Gastrocnemius medialis (tissue), 4 donors: ENCODE measurements at regions not wholly inside any gene's neighbourhood (a gene's known extent, or its start where the extent isn't known, plus 50 kb on each side); places are given as distances from the start of the nearest gene placed in this dataset.

Source experiments
- ATAC-seq, 2 donors: fragments of 150-250 bp; one replicate each; pipeline ENCODE4 v1.9.1; 2016
- DNase-seq, 2 donors: peaks; one replicate each; pipeline ENCODE4 v3.0.0-alpha.2; 2019
- H3K27ac ChIP-seq, 4 donors: fragments of 200-600 bp; sonication (generic); 1 replicate in 1 of 4; 2 replicates in 3 of 4; pipeline ENCODE4 v1.5.1; 2016 to 2018; ENCODE audit warnings: mild to moderate bottlenecking in 2 of 4, moderate library complexity in 1 of 4
- H3K27me3 ChIP-seq, 3 donors: fragments of 200-600 bp; sonication (generic) in 2 of 3; 1 replicate in 1 of 3; 2 replicates in 2 of 3; pipeline versions ENCODE4 v1.5.1 to v1.6.0; 2016 to 2019; ENCODE audit warnings: mild to moderate bottlenecking in 1 of 3, moderate library complexity in 1 of 3
- H3K36me3 ChIP-seq, 2 donors: fragments of 200-600 bp; sonication (generic) in 1 of 2; one replicate each; pipeline ENCODE4 v1.5.1; 2017 to 2018
- H3K4me1 ChIP-seq, 2 donors: fragments of 200-600 bp; sonication (generic) in 1 of 2; one replicate each; pipeline ENCODE4 v1.5.1; 2016 to 2017; ENCODE audit warnings: mild to moderate bottlenecking in 2 of 2
- H3K4me3 ChIP-seq, 4 donors: fragments of 200-600 bp; sonication (generic) in 3 of 4; 1 replicate in 1 of 4; 2 replicates in 3 of 4; pipeline ENCODE4 v1.5.1; 2016 to 2019; ENCODE audit warnings: mild to moderate bottlenecking in 2 of 4
- H3K9me3 ChIP-seq, 3 donors: fragments of 200-600 bp; sonication (generic) in 2 of 3; 1 replicate in 1 of 3; 2 replicates in 2 of 3; pipeline ENCODE4 v1.5.1; 2016 to 2019
- POLR2A ChIP-seq, 2 donors: fragments of 450-650 bp; IDR thresholded peaks; one replicate each; pipeline ENCODE4 v1.6.1; 2017; ENCODE audit warnings: antibody characterized with exemption in 2 of 2, mild to moderate bottlenecking in 2 of 2, moderate library complexity in 2 of 2
- in situ Hi-C, 4 donors: fragments of 200-750 bp; cut with MboI; loops; one replicate each; pipeline versions ENCODE4 v1.15.0 to v1.8.0; 2017; ENCODE audit warnings: low sequenced_read_pairs in 4 of 4
- intact Hi-C: fragments of 100-400 bp; cut with DNase I; formaldehyde crosslinking; loops from one replicate; pipeline ENCODE4 v1.15.1; 2023; ENCODE audit warnings: low total_unique reads
- TF ChIP-seq, protein P1 (sequence below), 5 experiments: fragments of 450-650 bp in 3 of 5; fragments of 200-600 bp in 2 of 5; sonication (generic) in 2 of 5; IDR thresholded peaks in 4 of 5; conservative IDR thresholded peaks in 1 of 5; 1 replicate in 4 of 5; 2 replicates in 1 of 5; pipeline ENCODE4 v1.5.1; 2016 to 2019; ENCODE audit warnings: antibody characterized with exemption in 5 of 5, mild to moderate bottlenecking in 3 of 5, moderate library complexity in 3 of 5

GRCh38 chr22:22124374-22124773 is 120.2 kb upstream of the VPREB1 start:
- H3K4me3 ChIP-seq = no peak overlapping the region
- H3K4me1 ChIP-seq = no peaks in the 10 kb centered on the region
- no peak for TF ChIP-seq POLR2A (IDR thresholded peaks at IDR 0.05)
- TF ChIP-seq, protein P1, sequence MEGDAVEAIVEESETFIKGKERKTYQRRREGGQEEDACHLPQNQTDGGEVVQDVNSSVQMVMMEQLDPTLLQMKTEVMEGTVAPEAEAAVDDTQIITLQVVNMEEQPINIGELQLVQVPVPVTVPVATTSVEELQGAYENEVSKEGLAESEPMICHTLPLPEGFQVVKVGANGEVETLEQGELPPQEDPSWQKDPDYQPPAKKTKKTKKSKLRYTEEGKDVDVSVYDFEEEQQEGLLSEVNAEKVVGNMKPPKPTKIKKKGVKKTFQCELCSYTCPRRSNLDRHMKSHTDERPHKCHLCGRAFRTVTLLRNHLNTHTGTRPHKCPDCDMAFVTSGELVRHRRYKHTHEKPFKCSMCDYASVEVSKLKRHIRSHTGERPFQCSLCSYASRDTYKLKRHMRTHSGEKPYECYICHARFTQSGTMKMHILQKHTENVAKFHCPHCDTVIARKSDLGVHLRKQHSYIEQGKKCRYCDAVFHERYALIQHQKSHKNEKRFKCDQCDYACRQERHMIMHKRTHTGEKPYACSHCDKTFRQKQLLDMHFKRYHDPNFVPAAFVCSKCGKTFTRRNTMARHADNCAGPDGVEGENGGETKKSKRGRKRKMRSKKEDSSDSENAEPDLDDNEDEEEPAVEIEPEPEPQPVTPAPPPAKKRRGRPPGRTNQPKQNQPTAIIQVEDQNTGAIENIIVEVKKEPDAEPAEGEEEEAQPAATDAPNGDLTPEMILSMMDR (IDR thresholded peaks at IDR 0.05 in 4 of 5, conservative IDR thresholded peaks at IDR 0.05 in 1 of 5) = no peak
- H3K36me3 ChIP-seq = no peaks in the 10 kb centered on the region
- no peaks in the 10 kb centered on the region for H3K9me3 ChIP-seq
- H3K27ac ChIP-seq = no peak overlapping the region
- in situ Hi-C loops = no loop called here
- H3K27me3 ChIP-seq = peaks cover 0 to 5% (median 2%) of the 10 kb centered on the region in 3 donors
- ATAC-seq = no peak
- intact Hi-C loops = no loop called here
- DNase-seq = no peak

GRCh38 chr22:22123960-22124278 is 120.7 kb upstream of the VPREB1 start:
- Histone ChIP-seq H3K27ac (no peak overlapping the region), H3K4me3 (no peak overlapping the region), H3K4me1 (no peaks in the 10 kb centered on the region), H3K36me3 (no peaks in the 10 kb centered on the region), H3K27me3 (peaks cover 0 to 5% (median 2%) of the 10 kb centered on the region in 3 donors), H3K9me3 (no peaks in the 10 kb centered on the region)
- no peak for TF ChIP-seq POLR2A (IDR thresholded peaks at IDR 0.05)
- TF ChIP-seq, protein P1 (IDR thresholded peaks at IDR 0.05 in 4 of 5, conservative IDR thresholded peaks at IDR 0.05 in 1 of 5) = no peak
- in situ Hi-C loops (no loop called here), intact Hi-C loops (no loop called here)
- DNase-seq (no peak), ATAC-seq (no peak)

GRCh38 chr22:22123118-22123959 is 121.2 kb upstream of the VPREB1 start:
- H3K27me3 ChIP-seq = peaks cover 0 to 5% (median 3%) of the 10 kb centered on the region in 3 donors
- intact Hi-C loops (no loop called here), in situ Hi-C loops (no loop called here)
- no peak for DNase-seq
- no peak overlapping the region for H3K27ac ChIP-seq
- no peaks in the 10 kb centered on the region for H3K36me3 ChIP-seq
- no peak for ATAC-seq
- no peaks in the 10 kb centered on the region for H3K4me1 ChIP-seq
- no peaks in the 10 kb centered on the region for H3K9me3 ChIP-seq
- H3K4me3 ChIP-seq = no peak overlapping the region
- no peak for TF ChIP-seq POLR2A (IDR thresholded peaks at IDR 0.05)
- TF ChIP-seq, protein P1 (IDR thresholded peaks at IDR 0.05 in 4 of 5, conservative IDR thresholded peaks at IDR 0.05 in 1 of 5) = no peak

DNA sequence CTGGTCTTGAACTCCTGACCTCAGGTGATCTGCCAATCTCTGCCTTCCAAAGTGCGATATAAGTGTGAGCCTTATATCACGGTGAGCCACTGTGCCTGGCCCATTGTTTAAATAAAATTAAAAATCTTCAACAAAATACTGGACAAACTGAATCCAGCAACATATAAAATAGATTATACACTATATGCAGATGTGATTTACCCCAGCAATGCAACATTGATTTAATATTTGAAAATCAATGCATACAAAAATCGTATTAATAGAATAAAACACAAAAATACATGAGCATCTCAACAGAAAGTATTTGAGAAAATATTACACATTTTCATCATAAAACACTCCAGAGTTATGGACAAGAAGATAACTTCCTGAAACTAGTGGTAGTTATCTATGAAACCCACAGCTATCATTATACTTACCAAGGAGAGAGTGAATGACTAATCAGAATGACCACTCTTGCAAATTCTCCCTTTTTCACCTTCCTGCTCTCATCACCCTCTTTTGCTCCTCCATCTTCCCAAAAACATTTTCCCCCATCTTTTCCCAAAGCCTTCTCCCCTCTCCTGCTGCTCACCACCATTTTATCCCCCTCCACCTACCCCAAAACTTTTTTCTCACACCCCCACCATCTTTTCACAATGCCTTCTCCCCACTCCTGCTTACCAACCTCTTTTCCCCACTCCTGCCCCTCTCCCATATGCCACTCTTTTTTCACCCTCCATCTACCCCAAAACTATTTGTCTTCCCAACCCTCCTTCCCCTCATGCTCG is 122.1 kb upstream of the VPREB1 start:
- H3K27me3 ChIP-seq = peaks cover 0 to 6% (median 5%) of the 10 kb centered on the region in 3 donors
- H3K4me1 ChIP-seq = no peaks in the 10 kb centered on the region
- DNase-seq (no peak), ATAC-seq (no peak)
- H3K36me3 ChIP-seq = no peaks in the 10 kb centered on the region
- no peak for TF ChIP-seq POLR2A (IDR thresholded peaks at IDR 0.05)
- TF ChIP-seq, protein P1 (IDR thresholded peaks at IDR 0.05 in 4 of 5, conservative IDR thresholded peaks at IDR 0.05 in 1 of 5) = no peak
- no peak overlapping the region for H3K4me3 ChIP-seq
- in situ Hi-C loops = no loop called here
- H3K27ac ChIP-seq = no peak overlapping the region
- intact Hi-C loops = no loop called here
- no peaks in the 10 kb centered on the region for H3K9me3 ChIP-seq
